Gastrocnemius medialis (tissue), 4 donors: ENCODE measurements at regions not wholly inside any gene's neighbourhood (a gene's known extent, or its start where the extent isn't known, plus 50 kb on each side); places are given as distances from the start of the nearest gene placed in this dataset.

Experiments used
- CTCF ChIP-seq, 5 experiments: fragments of 450-650 bp in 3 of 5; fragments of 200-600 bp in 2 of 5; sonication (generic) in 2 of 5; IDR thresholded peaks in 4 of 5; conservative IDR thresholded peaks in 1 of 5; 1 replicate in 4 of 5; 2 replicates in 1 of 5; pipeline ENCODE4 v1.5.1; 2016 to 2019; ENCODE audit warnings: antibody characterized with exemption in 5 of 5, mild to moderate bottlenecking in 3 of 5, moderate library complexity in 3 of 5
- POLR2A ChIP-seq, 2 donors: fragments of 450-650 bp; IDR thresholded peaks; one replicate each; pipeline ENCODE4 v1.6.1; 2017; ENCODE audit warnings: antibody characterized with exemption in 2 of 2, mild to moderate bottlenecking in 2 of 2, moderate library complexity in 2 of 2

- TF ChIP-seq CTCF (IDR thresholded peaks at IDR 0.05 in 4 of 5, conservative IDR thresholded peaks at IDR 0.05 in 1 of 5) (no peak), POLR2A (IDR thresholded peaks at IDR 0.05) (no peak)
Measured at GRCh38 chr6:103854059-103854458, 1005.7 kb downstream of the HACE1 start.
